Peyer's patch (tissue), 4 donors: ENCODE measurements at regions not wholly inside any gene's neighbourhood (a gene's known extent, or its start where the extent isn't known, plus 50 kb on each side); places are given as distances from the start of the nearest gene placed in this dataset.

Experiments
- POLR2A ChIP-seq, 2 donors: fragments of 450-650 bp; IDR thresholded peaks; one replicate each; pipeline ENCODE4 v1.5.1; 2017; ENCODE audit warnings: antibody characterized with exemption in 2 of 2, mild to moderate bottlenecking in 2 of 2, moderate library complexity in 2 of 2
- TF ChIP-seq, protein P1 (sequence below), 6 experiments: fragments of 450-650 bp in 4 of 6; fragments of 200-600 bp in 2 of 6; sonication (generic) in 1 of 6; IDR thresholded peaks; one replicate each; pipeline ENCODE4 v1.5.1; 2017 to 2019; ENCODE audit warnings: antibody characterized with exemption in 6 of 6, mild to moderate bottlenecking in 3 of 6, moderate library complexity in 1 of 6

DNA sequence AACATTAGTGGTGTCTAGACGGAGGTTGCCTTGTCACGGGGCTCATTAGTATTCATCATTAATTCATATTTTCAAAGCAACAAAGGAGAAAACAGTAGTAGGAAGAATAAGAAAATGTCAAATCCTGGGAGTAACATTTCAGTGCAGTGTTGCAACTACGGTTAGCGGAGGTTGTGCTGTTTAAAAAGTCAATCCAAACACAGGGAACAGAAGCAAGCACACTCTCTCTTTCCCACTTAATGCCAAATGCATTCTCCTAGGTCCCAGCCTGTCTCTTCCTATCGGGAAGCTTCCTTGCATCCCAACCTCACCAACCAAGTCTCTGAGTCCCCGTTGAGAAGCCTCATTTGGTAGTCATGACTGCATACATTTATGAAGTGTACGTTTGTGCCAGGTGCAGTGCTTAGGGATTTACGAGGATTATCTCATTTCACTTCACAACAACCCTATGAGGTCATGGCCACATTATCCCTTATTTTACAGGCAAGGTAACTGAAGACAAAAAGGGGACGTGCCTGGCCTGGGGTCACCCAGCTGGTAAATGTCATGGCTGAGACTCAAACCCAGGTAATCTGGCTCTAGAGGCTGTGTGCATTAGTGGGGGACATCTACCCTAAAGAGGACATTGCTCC lies 283.6 kb upstream of the SALL1 start:
- no peak for TF ChIP-seq POLR2A (IDR thresholded peaks at IDR 0.05)
- TF ChIP-seq, protein P1, sequence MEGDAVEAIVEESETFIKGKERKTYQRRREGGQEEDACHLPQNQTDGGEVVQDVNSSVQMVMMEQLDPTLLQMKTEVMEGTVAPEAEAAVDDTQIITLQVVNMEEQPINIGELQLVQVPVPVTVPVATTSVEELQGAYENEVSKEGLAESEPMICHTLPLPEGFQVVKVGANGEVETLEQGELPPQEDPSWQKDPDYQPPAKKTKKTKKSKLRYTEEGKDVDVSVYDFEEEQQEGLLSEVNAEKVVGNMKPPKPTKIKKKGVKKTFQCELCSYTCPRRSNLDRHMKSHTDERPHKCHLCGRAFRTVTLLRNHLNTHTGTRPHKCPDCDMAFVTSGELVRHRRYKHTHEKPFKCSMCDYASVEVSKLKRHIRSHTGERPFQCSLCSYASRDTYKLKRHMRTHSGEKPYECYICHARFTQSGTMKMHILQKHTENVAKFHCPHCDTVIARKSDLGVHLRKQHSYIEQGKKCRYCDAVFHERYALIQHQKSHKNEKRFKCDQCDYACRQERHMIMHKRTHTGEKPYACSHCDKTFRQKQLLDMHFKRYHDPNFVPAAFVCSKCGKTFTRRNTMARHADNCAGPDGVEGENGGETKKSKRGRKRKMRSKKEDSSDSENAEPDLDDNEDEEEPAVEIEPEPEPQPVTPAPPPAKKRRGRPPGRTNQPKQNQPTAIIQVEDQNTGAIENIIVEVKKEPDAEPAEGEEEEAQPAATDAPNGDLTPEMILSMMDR (IDR thresholded peaks at IDR 0.05): no peak
